SK-MEL-5 (cell line): ENCODE measurements at regions not wholly inside any gene's neighbourhood (a gene's known extent, or its start where the extent isn't known, plus 50 kb on each side); places are given as distances from the start of the nearest gene placed in this dataset.
"Not testable (repeated sequence)": the region's sequence is repeated elsewhere in the genome, so short reads cannot be mapped to it uniquely, and the experiment has no call there.

ENCODE experiments used
- DNase-seq: peaks from one replicate; pipeline ENCODE4 v3.0.0-alpha.2; 2016; ENCODE audit warnings: low read depth, low spot score
- in situ Hi-C: cut with HindIII; loops from 2 replicates; pipeline ENCODE4 v1.10.0; 2016; ENCODE audit warnings: low sequenced_read_pairs, high pct_unique_total_duplicates, low pct_unique_long_range_greater_than_20kb

- no peak for DNase-seq
- in situ Hi-C loops: no loop called here
Observed at GRCh38 chr1:79959635-79960034, 953.1 kb upstream of the ADGRL4 start.

- DNase-seq: no peak
- in situ Hi-C loops: no loop called here
Observed at GRCh38 chr1:79955966-79956365, 949.4 kb upstream of the ADGRL4 start.

- DNase-seq: no peak
- in situ Hi-C loops: no loop called here
Observed at GRCh38 chr1:79950511-79950910, 944.0 kb upstream of the ADGRL4 start.

GRCh38 chr1:79945391-79945790 lies 938.9 kb upstream of the ADGRL4 start:
- no peak for DNase-seq
- in situ Hi-C loops: no loop called here

GRCh38 chr1:79929356-79929755 lies 922.8 kb upstream of the ADGRL4 start:
- DNase-seq: no peak
- in situ Hi-C loops: no loop called here

GRCh38 chr1:79928901-79929300 lies 922.4 kb upstream of the ADGRL4 start:
- in situ Hi-C loops: no loop called here
- DNase-seq: no peak

GRCh38 chr1:79920960-79921669 lies 914.6 kb upstream of the ADGRL4 start:
- no peak for DNase-seq
- in situ Hi-C loops: no loop called here

- DNase-seq: no peak
- in situ Hi-C loops: no loop called here
Observed at GRCh38 chr1:79914896-79915295, 908.4 kb upstream of the ADGRL4 start.

GRCh38 chr1:79912813-79913212 lies 906.3 kb upstream of the ADGRL4 start:
- in situ Hi-C loops: no loop called here
- no peak for DNase-seq

- DNase-seq: no peak
- in situ Hi-C loops: no loop called here
Observed at GRCh38 chr1:79903321-79903720, 896.8 kb upstream of the ADGRL4 start.

GRCh38 chr1:79902418-79902817 lies 895.9 kb upstream of the ADGRL4 start:
- DNase-seq: no peak
- in situ Hi-C loops: no loop called here

- DNase-seq: no peak
Observed at GRCh38 chr1:79899914-79900313, 893.4 kb upstream of the ADGRL4 start.

GRCh38 chr1:79896140-79896539 lies 889.6 kb upstream of the ADGRL4 start:
- in situ Hi-C loops: no loop called here

More at GRCh38 chr1:79899914-79900313, 893.4 kb upstream of the ADGRL4 start:
- in situ Hi-C loops: no loop called here

GRCh38 chr1:79895573-79895972 lies 889.0 kb upstream of the ADGRL4 start:
- DNase-seq: no peak
- in situ Hi-C loops: no loop called here

More at GRCh38 chr1:79896140-79896539, 889.6 kb upstream of the ADGRL4 start:
- DNase-seq: no peak

- in situ Hi-C loops, DNase-seq: not testable (repeated sequence)
Observed at GRCh38 chr1:79894129-79894528, 887.6 kb upstream of the ADGRL4 start.

- in situ Hi-C loops: no loop called here
- DNase-seq: no peak
Observed at GRCh38 chr1:79887059-79887458, 880.5 kb upstream of the ADGRL4 start.

GRCh38 chr1:79885101-79885500 lies 878.6 kb upstream of the ADGRL4 start:
- in situ Hi-C loops: no loop called here
- no peak for DNase-seq

- DNase-seq: no peak
- in situ Hi-C loops: no loop called here
Observed at GRCh38 chr1:79877086-79877485, 870.6 kb upstream of the ADGRL4 start.

- no peak for DNase-seq
- in situ Hi-C loops: no loop called here
Observed at GRCh38 chr1:79875187-79875586, 868.7 kb upstream of the ADGRL4 start.

GRCh38 chr1:79874289-79874688 lies 867.8 kb upstream of the ADGRL4 start:
- peak; percentile 7 for DNase-seq
- in situ Hi-C loops: no loop called here
